ENCODE measurements at regions not wholly inside any gene's neighbourhood (a gene's known extent, or its start where the extent isn't known, plus 50 kb on each side); places are given as distances from the start of the nearest gene placed in this dataset.

- Histone ChIP-seq H3K9me3 (ENCODE audit: control insufficient read depth in 2 of 2, insufficient read depth in 1 of 2, low read depth in 1 of 2, low read length in 1 of 2) (peaks cover 2 to 8% of the 10 kb centered on the region in 2 donors), H3K4me1 (ENCODE audit: control insufficient read depth in 2 of 2, insufficient read depth in 2 of 2, low read length in 1 of 2) (no peaks in the 10 kb centered on the region), H3K27me3 (ENCODE audit: control insufficient read depth in 1 of 2, insufficient read depth in 2 of 2, low read length in 2 of 2) (no peaks in the 10 kb centered on the region), H3K27ac (ENCODE audit: low read depth in 2 of 2, low read length in 1 of 2) (no peak overlapping the region), H3K4me3 (ENCODE audit: low read depth in 1 of 2, low read length in 2 of 2) (no peak overlapping the region), H3K36me3 (ENCODE audit: control insufficient read depth in 2 of 2, insufficient read depth in 2 of 2, low read length in 1 of 2) (no peaks in the 10 kb centered on the region)
- WGBS, 2 donors: 59 to 67% methylated on average over 12 of the region's 12 CpGs
These were observed 95.9 kb upstream of the PRR5 start for GRCh38 chr22:44606126-44606525.

- Histone ChIP-seq H3K4me3 (ENCODE audit: low read depth in 1 of 2, low read length in 2 of 2) (no peak overlapping the region), H3K4me1 (ENCODE audit: control insufficient read depth in 2 of 2, insufficient read depth in 2 of 2, low read length in 1 of 2) (no peaks in the 10 kb centered on the region), H3K27ac (ENCODE audit: low read depth in 2 of 2, low read length in 1 of 2) (no peak overlapping the region), H3K27me3 (ENCODE audit: control insufficient read depth in 1 of 2, insufficient read depth in 2 of 2, low read length in 2 of 2) (no peaks in the 10 kb centered on the region), H3K9me3 (ENCODE audit: control insufficient read depth in 2 of 2, insufficient read depth in 1 of 2, low read depth in 1 of 2, low read length in 1 of 2) (peaks cover 2 to 8% of the 10 kb centered on the region in 2 donors), H3K36me3 (ENCODE audit: control insufficient read depth in 2 of 2, insufficient read depth in 2 of 2, low read length in 1 of 2) (no peaks in the 10 kb centered on the region)
- 64 to 67% methylated on average over 9 of the region's 9 CpGs for WGBS, 2 donors
These were observed 96.5 kb upstream of the PRR5 start for GRCh38 chr22:44605486-44605885.

GRCh38 chr22:44604991-44605390 lies 97.0 kb upstream of the PRR5 start:
- H3K27ac ChIP-seq (ENCODE audit: low read depth in 2 of 2, low read length in 1 of 2): no peak overlapping the region
- peaks cover 2 to 5% of the 10 kb centered on the region in 2 donors for H3K9me3 ChIP-seq (ENCODE audit: control insufficient read depth in 2 of 2, insufficient read depth in 1 of 2, low read depth in 1 of 2, low read length in 1 of 2)
- WGBS, 2 donors: 75 to 81% methylated on average over 6 of the region's 6 CpGs
- H3K4me3 ChIP-seq (ENCODE audit: low read depth in 1 of 2, low read length in 2 of 2): no peak overlapping the region
- no peaks in the 10 kb centered on the region for H3K27me3 ChIP-seq (ENCODE audit: control insufficient read depth in 1 of 2, insufficient read depth in 2 of 2, low read length in 2 of 2)
- no peaks in the 10 kb centered on the region for H3K4me1 ChIP-seq (ENCODE audit: control insufficient read depth in 2 of 2, insufficient read depth in 2 of 2, low read length in 1 of 2)
- no peaks in the 10 kb centered on the region for H3K36me3 ChIP-seq (ENCODE audit: control insufficient read depth in 2 of 2, insufficient read depth in 2 of 2, low read length in 1 of 2)

DNA sequence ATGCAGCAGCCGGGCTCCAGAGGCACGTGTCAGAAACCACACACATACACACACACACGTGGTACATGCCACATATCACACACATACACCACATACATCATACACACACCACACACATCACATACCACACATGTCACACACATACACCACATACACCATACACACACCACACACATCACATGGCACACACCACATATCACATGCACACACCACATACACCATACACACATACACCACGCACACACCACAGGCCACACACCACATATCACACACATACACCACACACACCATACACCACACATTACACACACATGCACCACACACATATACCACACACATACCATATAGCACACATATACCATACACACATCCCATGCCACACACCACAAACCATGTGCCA lies 97.5 kb upstream of the PRR5 start:
- WGBS, 2 donors: 75 to 83% methylated on average over 4 of the region's 4 CpGs
- H3K36me3 ChIP-seq (ENCODE audit: control insufficient read depth in 2 of 2, insufficient read depth in 2 of 2, low read length in 1 of 2): no peaks in the 10 kb centered on the region
- no peak overlapping the region for H3K27ac ChIP-seq (ENCODE audit: low read depth in 2 of 2, low read length in 1 of 2)
- H3K4me1 ChIP-seq (ENCODE audit: control insufficient read depth in 2 of 2, insufficient read depth in 2 of 2, low read length in 1 of 2): no peaks in the 10 kb centered on the region
- no peaks in the 10 kb centered on the region for H3K27me3 ChIP-seq (ENCODE audit: control insufficient read depth in 1 of 2, insufficient read depth in 2 of 2, low read length in 2 of 2)
- peaks cover 0 to 2% of the 10 kb centered on the region in 2 donors for H3K9me3 ChIP-seq (ENCODE audit: control insufficient read depth in 2 of 2, insufficient read depth in 1 of 2, low read depth in 1 of 2, low read length in 1 of 2)
- no peak overlapping the region for H3K4me3 ChIP-seq (ENCODE audit: low read depth in 1 of 2, low read length in 2 of 2)

DNA sequence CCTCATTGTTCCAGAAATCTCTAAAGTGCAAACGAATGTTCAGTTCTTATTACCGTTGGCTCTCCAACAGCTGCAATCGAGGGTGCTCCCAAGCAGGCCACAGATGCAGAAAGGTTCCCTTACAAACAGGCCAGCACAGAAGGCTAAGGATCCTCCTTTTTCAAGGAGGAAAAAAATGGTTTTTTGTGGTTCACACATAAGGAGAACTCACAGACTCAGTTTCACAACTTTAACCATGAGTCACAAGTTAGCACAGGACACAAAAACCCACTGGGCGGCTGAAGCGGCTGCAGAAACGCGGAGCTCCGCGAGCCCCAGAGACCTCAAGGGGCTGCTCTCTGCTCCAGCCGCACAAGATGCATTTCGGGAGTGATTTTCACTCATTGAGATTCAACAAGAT lies 98.2 kb upstream of the PRR5 start:
- Histone ChIP-seq H3K4me3 (ENCODE audit: low read depth in 1 of 2, low read length in 2 of 2) (no peak overlapping the region), H3K36me3 (ENCODE audit: control insufficient read depth in 2 of 2, insufficient read depth in 2 of 2, low read length in 1 of 2) (no peaks in the 10 kb centered on the region), H3K27ac (ENCODE audit: low read depth in 2 of 2, low read length in 1 of 2) (no peak overlapping the region), H3K9me3 (ENCODE audit: control insufficient read depth in 2 of 2, insufficient read depth in 1 of 2, low read depth in 1 of 2, low read length in 1 of 2) (peaks cover 0 to 2% of the 10 kb centered on the region in 2 donors), H3K4me1 (ENCODE audit: control insufficient read depth in 2 of 2, insufficient read depth in 2 of 2, low read length in 1 of 2) (no peaks in the 10 kb centered on the region), H3K27me3 (ENCODE audit: control insufficient read depth in 1 of 2, insufficient read depth in 2 of 2, low read length in 2 of 2) (no peaks in the 10 kb centered on the region)
- WGBS, 2 donors: 84 to 86% methylated on average over 11 of the region's 11 CpGs

GRCh38 chr22:44601725-44602124 lies 100.3 kb upstream of the PRR5 start:
- Histone ChIP-seq H3K4me3 (ENCODE audit: low read depth in 1 of 2, low read length in 2 of 2) (no peak overlapping the region), H3K27ac (ENCODE audit: low read depth in 2 of 2, low read length in 1 of 2) (no peak overlapping the region), H3K4me1 (ENCODE audit: control insufficient read depth in 2 of 2, insufficient read depth in 2 of 2, low read length in 1 of 2) (no peaks in the 10 kb centered on the region), H3K27me3 (ENCODE audit: control insufficient read depth in 1 of 2, insufficient read depth in 2 of 2, low read length in 2 of 2) (no peaks in the 10 kb centered on the region), H3K36me3 (ENCODE audit: control insufficient read depth in 2 of 2, insufficient read depth in 2 of 2, low read length in 1 of 2) (no peaks in the 10 kb centered on the region), H3K9me3 (ENCODE audit: control insufficient read depth in 2 of 2, insufficient read depth in 1 of 2, low read depth in 1 of 2, low read length in 1 of 2) (peaks cover 0 to 2% of the 10 kb centered on the region in 2 donors)
- WGBS, 2 donors: 83 to 87% methylated on average over 5 of the region's 5 CpGs

GRCh38 chr22:44601189-44601588 lies 100.8 kb upstream of the PRR5 start:
- WGBS, 2 donors: 80 to 87% methylated on average over 7 of the region's 7 CpGs
- H3K27me3 ChIP-seq (ENCODE audit: control insufficient read depth in 1 of 2, insufficient read depth in 2 of 2, low read length in 2 of 2): no peaks in the 10 kb centered on the region

DNA sequence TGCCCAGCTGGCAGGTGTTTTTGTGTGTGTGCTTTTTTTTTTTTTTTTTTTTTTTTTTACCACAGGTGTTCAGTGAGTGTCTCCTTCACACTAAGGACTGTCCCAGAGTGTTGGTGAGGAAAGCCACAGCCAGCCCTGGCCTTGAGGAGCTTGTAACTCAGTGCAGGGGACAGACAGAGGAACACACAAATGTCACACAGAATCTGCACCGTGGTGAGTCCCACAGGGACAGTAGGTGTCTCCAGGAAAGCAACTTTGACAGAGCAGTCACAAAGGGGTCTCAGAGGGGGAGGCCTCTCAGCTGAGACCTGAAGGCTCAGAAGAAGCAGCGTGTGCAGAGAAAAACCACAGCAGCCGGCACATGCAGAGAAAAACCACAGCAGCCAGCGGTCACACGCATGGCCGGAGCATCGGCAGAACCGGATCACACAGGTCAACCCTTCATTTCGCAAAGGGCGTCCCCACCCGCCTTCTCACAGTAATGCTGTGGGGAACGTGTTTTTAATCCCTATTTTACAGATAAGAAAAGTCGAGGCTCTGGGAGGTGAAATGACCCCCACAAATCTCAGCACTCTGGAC lies 101.7 kb upstream of the PRR5 start:
- 76 to 80% methylated on average over 13 of the region's 13 CpGs for WGBS, 2 donors
- no peaks in the 10 kb centered on the region for H3K27me3 ChIP-seq (ENCODE audit: control insufficient read depth in 1 of 2, insufficient read depth in 2 of 2, low read length in 2 of 2)

More at GRCh38 chr22:44601189-44601588, 100.8 kb upstream of the PRR5 start:
- Histone ChIP-seq H3K27ac (ENCODE audit: low read depth in 2 of 2, low read length in 1 of 2) (no peak overlapping the region), H3K9me3 (ENCODE audit: control insufficient read depth in 2 of 2, insufficient read depth in 1 of 2, low read depth in 1 of 2, low read length in 1 of 2) (peaks cover 0 to 2% of the 10 kb centered on the region in 2 donors), H3K36me3 (ENCODE audit: control insufficient read depth in 2 of 2, insufficient read depth in 2 of 2, low read length in 1 of 2) (no peaks in the 10 kb centered on the region), H3K4me3 (ENCODE audit: low read depth in 1 of 2, low read length in 2 of 2) (no peak overlapping the region), H3K4me1 (ENCODE audit: control insufficient read depth in 2 of 2, insufficient read depth in 2 of 2, low read length in 1 of 2) (no peaks in the 10 kb centered on the region)

GRCh38 chr22:44599500-44600140 lies 101.6 kb upstream of the RTL6 start:
- Histone ChIP-seq H3K27ac (ENCODE audit: low read depth in 2 of 2, low read length in 1 of 2) (no peak overlapping the region), H3K9me3 (ENCODE audit: control insufficient read depth in 2 of 2, insufficient read depth in 1 of 2, low read depth in 1 of 2, low read length in 1 of 2) (peaks cover 0 to 2% of the 10 kb centered on the region in 2 donors), H3K4me3 (ENCODE audit: low read depth in 1 of 2, low read length in 2 of 2) (no peak overlapping the region), H3K4me1 (ENCODE audit: control insufficient read depth in 2 of 2, insufficient read depth in 2 of 2, low read length in 1 of 2) (no peaks in the 10 kb centered on the region), H3K27me3 (ENCODE audit: control insufficient read depth in 1 of 2, insufficient read depth in 2 of 2, low read length in 2 of 2) (no peaks in the 10 kb centered on the region), H3K36me3 (ENCODE audit: control insufficient read depth in 2 of 2, insufficient read depth in 2 of 2, low read length in 1 of 2) (no peaks in the 10 kb centered on the region)
- 55 to 60% methylated on average over 11 of the region's 11 CpGs for WGBS, 2 donors

More for the DNA sequence above, 101.7 kb upstream of the PRR5 start:
- H3K9me3 ChIP-seq (ENCODE audit: control insufficient read depth in 2 of 2, insufficient read depth in 1 of 2, low read depth in 1 of 2, low read length in 1 of 2): peaks cover 0 to 2% of the 10 kb centered on the region in 2 donors
- no peak overlapping the region for H3K27ac ChIP-seq (ENCODE audit: low read depth in 2 of 2, low read length in 1 of 2)
- no peak overlapping the region for H3K4me3 ChIP-seq (ENCODE audit: low read depth in 1 of 2, low read length in 2 of 2)
- no peaks in the 10 kb centered on the region for H3K4me1 ChIP-seq (ENCODE audit: control insufficient read depth in 2 of 2, insufficient read depth in 2 of 2, low read length in 1 of 2)
- no peaks in the 10 kb centered on the region for H3K36me3 ChIP-seq (ENCODE audit: control insufficient read depth in 2 of 2, insufficient read depth in 2 of 2, low read length in 1 of 2)

- Histone ChIP-seq H3K27ac (ENCODE audit: low read depth in 2 of 2, low read length in 1 of 2) (no peak overlapping the region), H3K4me3 (ENCODE audit: low read depth in 1 of 2, low read length in 2 of 2) (no peak overlapping the region), H3K4me1 (ENCODE audit: control insufficient read depth in 2 of 2, insufficient read depth in 2 of 2, low read length in 1 of 2) (no peaks in the 10 kb centered on the region), H3K36me3 (ENCODE audit: control insufficient read depth in 2 of 2, insufficient read depth in 2 of 2, low read length in 1 of 2) (no peaks in the 10 kb centered on the region), H3K9me3 (ENCODE audit: control insufficient read depth in 2 of 2, insufficient read depth in 1 of 2, low read depth in 1 of 2, low read length in 1 of 2) (peaks cover 0 to 2% of the 10 kb centered on the region in 2 donors), H3K27me3 (ENCODE audit: control insufficient read depth in 1 of 2, insufficient read depth in 2 of 2, low read length in 2 of 2) (no peaks in the 10 kb centered on the region)
- 79 to 82% methylated on average over 9 of the region's 9 CpGs for WGBS, 2 donors
These were observed 101.1 kb upstream of the RTL6 start for GRCh38 chr22:44599084-44599483.

Measured in esophagus (tissue), 2 donors.